GM23338 (cell line): ENCODE measurements at regions not wholly inside any gene's neighbourhood (a gene's known extent, or its start where the extent isn't known, plus 50 kb on each side); places are given as distances from the start of the nearest gene placed in this dataset.

Source experiments
- ATAC-seq: fragments of 200-7000 bp; cut with Tn5 transposase; 3 replicates; pipeline ENCODE4 v1.9.1; 2020
- DNase-seq: peaks from one replicate; pipeline ENCODE4 v3.0.0-alpha.2; 2015; ENCODE audit warnings: low spot score
- H2AFZ ChIP-seq: fragments of 200-600 bp; sonication (generic); 2 replicates; pipeline ENCODE4 v1.8.0; 2016; ENCODE audit warnings: antibody characterized with exemption, mild to moderate bottlenecking, moderate library complexity
- H3F3A ChIP-seq: fragments of 200-600 bp; sonication (generic); replicated peaks from 2 replicates; pipeline ENCODE4 v1.8.0; 2017; ENCODE audit warnings: antibody characterized with exemption, mixed run types, low read depth
- H3K27ac ChIP-seq: fragments of 200-600 bp; sonication (generic); 2 replicates; pipeline ENCODE4 v1.6.1; 2016; ENCODE audit warnings: low read depth
- H3K27me3 ChIP-seq: fragments of 200-600 bp; sonication (generic); 2 replicates; pipeline ENCODE4 v1.8.0; 2016; ENCODE audit warnings: mild to moderate bottlenecking, mixed run types, moderate library complexity; ENCODE audit not compliant: insufficient read depth
- H3K36me3 ChIP-seq: fragments of 200-600 bp; sonication (generic); 2 replicates; pipeline ENCODE4 v1.8.0; 2016; ENCODE audit warnings: mild to moderate bottlenecking; ENCODE audit not compliant: insufficient read depth
- H3K4me1 ChIP-seq: fragments of 200-600 bp; sonication (generic); 2 replicates; pipeline ENCODE4 v1.8.0; 2016; ENCODE audit warnings: mild to moderate bottlenecking, moderate library complexity; ENCODE audit not compliant: insufficient read depth
- H3K4me2 ChIP-seq: fragments of 200-600 bp; sonication (generic); 2 replicates; pipeline ENCODE4 v1.7.1; 2017; ENCODE audit warnings: mixed run types
- H3K4me3 ChIP-seq: fragments of 200-600 bp; sonication (generic); 2 replicates; pipeline ENCODE4 v1.6.1; 2016; ENCODE audit warnings: mixed run types
- H3K79me2 ChIP-seq: fragments of 200-600 bp; sonication (generic); replicated peaks from 2 replicates; pipeline ENCODE4 v1.8.0; 2017; ENCODE audit warnings: mild to moderate bottlenecking; ENCODE audit not compliant: insufficient read depth
- H3K9me2 ChIP-seq: fragments of 200-600 bp; sonication (generic); 2 replicates; pipeline ENCODE4 v1.8.0; 2017; ENCODE audit not compliant: insufficient read depth
- H4K20me1 ChIP-seq: fragments of 200-600 bp; sonication (generic); replicated peaks from 2 replicates; pipeline ENCODE4 v1.8.0; 2017; ENCODE audit warnings: mild to moderate bottlenecking; ENCODE audit not compliant: insufficient read depth
- H3K27ac Mint-ChIP-seq: 2 replicates; pipeline ENCODE4 v1.8.0; 2020; ENCODE audit warnings: inconsistent platforms, mild to moderate bottlenecking, moderate library complexity, mixed read lengths
- H3K27me3 Mint-ChIP-seq: 3 replicates; pipeline ENCODE4 v1.8.0; 2022; ENCODE audit warnings: low read depth, mild to moderate bottlenecking, moderate library complexity, mixed read lengths, inconsistent platforms; ENCODE audit not compliant: insufficient read depth, poor library complexity
- H3K36me3 Mint-ChIP-seq: 3 replicates; pipeline ENCODE4 v1.8.0; 2021; ENCODE audit warnings: low read depth, mild to moderate bottlenecking, inconsistent platforms, moderate library complexity, mixed read lengths
- H3K4me1 Mint-ChIP-seq: 3 replicates; pipeline ENCODE4 v1.8.0; 2020; ENCODE audit warnings: mild to moderate bottlenecking, inconsistent platforms, mixed read lengths
- H3K4me3 Mint-ChIP-seq: 3 replicates; pipeline ENCODE4 v1.8.0; 2021; ENCODE audit warnings: moderate library complexity, mild to moderate bottlenecking, inconsistent platforms, mixed read lengths
- H3K9me3 Mint-ChIP-seq: 3 replicates; pipeline ENCODE4 v1.8.0; 2020; ENCODE audit warnings: moderate library complexity, mild to moderate bottlenecking, inconsistent platforms, mixed read lengths
- CREB1 ChIP-seq: fragments of 250-450 bp; sonication (Bioruptor Pico); IDR thresholded peaks from 2 replicates; pipeline ENCODE4 v1.5.0; 2020; ENCODE audit warnings: low read depth, mild to moderate bottlenecking, moderate library complexity
- EZH2 ChIP-seq: fragments of 200-600 bp; sonication (generic); IDR thresholded peaks from one replicate; pipeline ENCODE4 v1.8.0; 2017; ENCODE audit warnings: antibody characterized with exemption, mild to moderate bottlenecking, low read depth; ENCODE audit not compliant: unreplicated experiment
- EZH2phosphoT487 ChIP-seq: fragments of 200-600 bp; sonication (generic); IDR thresholded peaks from one replicate; pipeline ENCODE4 v1.8.1; 2018; ENCODE audit warnings: antibody characterized with exemption; ENCODE audit not compliant: unreplicated experiment
- JUNB ChIP-seq: IDR thresholded peaks from one replicate; pipeline ENCODE4 v1.6.1; 2016; ENCODE audit warnings: antibody characterized with exemption; ENCODE audit not compliant: unreplicated experiment
- NANOG ChIP-seq: IDR thresholded peaks from 2 replicates; pipeline ENCODE4 v1.6.1; 2016; ENCODE audit warnings: antibody characterized with exemption, borderline replicate concordance
- POLR2AphosphoS5 ChIP-seq: IDR thresholded peaks from 2 replicates; pipeline ENCODE4 v1.6.1; 2016; ENCODE audit warnings: antibody characterized with exemption, low read depth
- STAT1 ChIP-seq: IDR thresholded peaks from one replicate; pipeline ENCODE4 v1.6.1; 2016; ENCODE audit warnings: antibody characterized with exemption; ENCODE audit not compliant: unreplicated experiment
- ZNF114 ChIP-seq: fragments of 250-450 bp; sonication (Bioruptor Pico); IDR thresholded peaks from 2 replicates; pipeline ENCODE4 v1.5.0; 2020; ENCODE audit warnings: mild to moderate bottlenecking, moderate library complexity
- ZNF331 ChIP-seq: fragments of 250-450 bp; sonication (Bioruptor Pico); IDR thresholded peaks from 2 replicates; pipeline ENCODE4 v1.5.0; 2020; ENCODE audit warnings: low read depth, mild to moderate bottlenecking, moderate library complexity
- TF ChIP-seq, protein P1 (sequence below): fragments of 250-450 bp; sonication (Bioruptor Pico); IDR thresholded peaks from 2 replicates; pipeline ENCODE4 v1.5.0; 2020; ENCODE audit warnings: mild to moderate bottlenecking, moderate library complexity
- TF ChIP-seq, protein P2 (sequence below): IDR thresholded peaks from one replicate; pipeline ENCODE4 v1.6.1; 2018; ENCODE audit warnings: antibody characterized with exemption; ENCODE audit not compliant: unreplicated experiment
- TF ChIP-seq, protein P3 (sequence below): IDR thresholded peaks from 2 replicates; pipeline ENCODE4 v1.6.1; 2016; ENCODE audit warnings: antibody characterized with exemption
- TF ChIP-seq, protein P4 (sequence below), 2 experiments: fragments of 200-600 bp in 1 of 2; sonication (generic) in 1 of 2; conservative IDR thresholded peaks; 2 replicates each; pipeline versions ENCODE4 v1.5.1 to v1.6.1; 2016 to 2017; ENCODE audit warnings: antibody characterized with exemption in 2 of 2, low read depth in 2 of 2, mild to moderate bottlenecking in 2 of 2, moderate library complexity in 1 of 2

DNA sequence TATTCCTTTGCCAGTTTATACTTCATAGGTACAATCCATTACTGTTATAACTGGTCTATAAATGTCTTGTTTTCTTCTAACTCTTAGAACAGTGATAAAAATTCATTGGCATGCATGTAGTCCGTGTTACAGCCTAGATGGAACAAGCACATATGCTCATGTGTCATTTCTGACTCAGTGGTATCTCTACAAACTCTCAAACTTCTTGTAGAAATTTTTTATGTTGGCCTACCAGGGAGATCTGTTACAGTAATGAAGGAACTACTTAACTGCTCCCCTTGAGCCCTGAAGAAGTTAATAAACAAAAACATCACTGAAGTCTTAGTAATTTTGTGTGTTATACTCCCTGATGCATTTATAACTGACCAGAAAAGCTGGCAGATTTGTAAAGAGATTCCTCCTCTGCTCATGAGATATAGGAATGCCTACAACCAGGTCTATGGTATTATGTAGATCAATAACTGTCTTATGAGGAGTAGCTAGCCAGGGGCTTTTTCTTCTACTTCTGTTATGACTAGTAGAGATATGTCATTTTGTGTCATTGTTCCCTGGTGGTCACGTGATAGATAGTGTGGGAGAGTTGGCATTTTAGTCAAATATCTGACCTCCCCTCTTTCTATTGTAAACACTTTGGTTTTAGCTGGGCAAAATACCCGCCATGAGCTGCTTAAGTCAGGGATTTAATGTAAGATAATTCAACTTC is 53.7 kb upstream of the FAAH2 start:
- H3K27me3 ChIP-seq, result no peaks in the 10 kb centered on the region
- H3K27ac ChIP-seq, result no peak overlapping the region
- peaks cover 11% of the 10 kb centered on the region for H3K4me1 Mint-ChIP-seq
- no peaks in the 10 kb centered on the region for H4K20me1 ChIP-seq
- H3K4me2 ChIP-seq, result no peak overlapping the region
- H3K9me3 Mint-ChIP-seq, result no peaks in the 10 kb centered on the region
- no peaks in the 10 kb centered on the region for H3F3A ChIP-seq
- H3K4me3 Mint-ChIP-seq, result no peak overlapping the region
- H3K36me3 Mint-ChIP-seq, result no peaks in the 10 kb centered on the region
- no peaks in the 10 kb centered on the region for H3K9me2 ChIP-seq
- H2AFZ ChIP-seq, result no peak overlapping the region
- H3K27me3 Mint-ChIP-seq, result no peaks in the 10 kb centered on the region
- ATAC-seq, result no peak
- H3K36me3 ChIP-seq, result no peaks in the 10 kb centered on the region
- no peak overlapping the region for H3K27ac Mint-ChIP-seq
- H3K79me2 ChIP-seq, result no peaks in the 10 kb centered on the region
- no peak for TF ChIP-seq NANOG
- TF ChIP-seq ZNF114 (CRISPR knock-in tag), result no peak
- no peak for TF ChIP-seq STAT1
- TF ChIP-seq JUNB, result no peak
- TF ChIP-seq ZNF331 (CRISPR knock-in tag), result no peak
- TF ChIP-seq CREB1 (CRISPR knock-in tag), result no peak
- no peak for TF ChIP-seq EZH2phosphoT487
- TF ChIP-seq, protein P1, sequence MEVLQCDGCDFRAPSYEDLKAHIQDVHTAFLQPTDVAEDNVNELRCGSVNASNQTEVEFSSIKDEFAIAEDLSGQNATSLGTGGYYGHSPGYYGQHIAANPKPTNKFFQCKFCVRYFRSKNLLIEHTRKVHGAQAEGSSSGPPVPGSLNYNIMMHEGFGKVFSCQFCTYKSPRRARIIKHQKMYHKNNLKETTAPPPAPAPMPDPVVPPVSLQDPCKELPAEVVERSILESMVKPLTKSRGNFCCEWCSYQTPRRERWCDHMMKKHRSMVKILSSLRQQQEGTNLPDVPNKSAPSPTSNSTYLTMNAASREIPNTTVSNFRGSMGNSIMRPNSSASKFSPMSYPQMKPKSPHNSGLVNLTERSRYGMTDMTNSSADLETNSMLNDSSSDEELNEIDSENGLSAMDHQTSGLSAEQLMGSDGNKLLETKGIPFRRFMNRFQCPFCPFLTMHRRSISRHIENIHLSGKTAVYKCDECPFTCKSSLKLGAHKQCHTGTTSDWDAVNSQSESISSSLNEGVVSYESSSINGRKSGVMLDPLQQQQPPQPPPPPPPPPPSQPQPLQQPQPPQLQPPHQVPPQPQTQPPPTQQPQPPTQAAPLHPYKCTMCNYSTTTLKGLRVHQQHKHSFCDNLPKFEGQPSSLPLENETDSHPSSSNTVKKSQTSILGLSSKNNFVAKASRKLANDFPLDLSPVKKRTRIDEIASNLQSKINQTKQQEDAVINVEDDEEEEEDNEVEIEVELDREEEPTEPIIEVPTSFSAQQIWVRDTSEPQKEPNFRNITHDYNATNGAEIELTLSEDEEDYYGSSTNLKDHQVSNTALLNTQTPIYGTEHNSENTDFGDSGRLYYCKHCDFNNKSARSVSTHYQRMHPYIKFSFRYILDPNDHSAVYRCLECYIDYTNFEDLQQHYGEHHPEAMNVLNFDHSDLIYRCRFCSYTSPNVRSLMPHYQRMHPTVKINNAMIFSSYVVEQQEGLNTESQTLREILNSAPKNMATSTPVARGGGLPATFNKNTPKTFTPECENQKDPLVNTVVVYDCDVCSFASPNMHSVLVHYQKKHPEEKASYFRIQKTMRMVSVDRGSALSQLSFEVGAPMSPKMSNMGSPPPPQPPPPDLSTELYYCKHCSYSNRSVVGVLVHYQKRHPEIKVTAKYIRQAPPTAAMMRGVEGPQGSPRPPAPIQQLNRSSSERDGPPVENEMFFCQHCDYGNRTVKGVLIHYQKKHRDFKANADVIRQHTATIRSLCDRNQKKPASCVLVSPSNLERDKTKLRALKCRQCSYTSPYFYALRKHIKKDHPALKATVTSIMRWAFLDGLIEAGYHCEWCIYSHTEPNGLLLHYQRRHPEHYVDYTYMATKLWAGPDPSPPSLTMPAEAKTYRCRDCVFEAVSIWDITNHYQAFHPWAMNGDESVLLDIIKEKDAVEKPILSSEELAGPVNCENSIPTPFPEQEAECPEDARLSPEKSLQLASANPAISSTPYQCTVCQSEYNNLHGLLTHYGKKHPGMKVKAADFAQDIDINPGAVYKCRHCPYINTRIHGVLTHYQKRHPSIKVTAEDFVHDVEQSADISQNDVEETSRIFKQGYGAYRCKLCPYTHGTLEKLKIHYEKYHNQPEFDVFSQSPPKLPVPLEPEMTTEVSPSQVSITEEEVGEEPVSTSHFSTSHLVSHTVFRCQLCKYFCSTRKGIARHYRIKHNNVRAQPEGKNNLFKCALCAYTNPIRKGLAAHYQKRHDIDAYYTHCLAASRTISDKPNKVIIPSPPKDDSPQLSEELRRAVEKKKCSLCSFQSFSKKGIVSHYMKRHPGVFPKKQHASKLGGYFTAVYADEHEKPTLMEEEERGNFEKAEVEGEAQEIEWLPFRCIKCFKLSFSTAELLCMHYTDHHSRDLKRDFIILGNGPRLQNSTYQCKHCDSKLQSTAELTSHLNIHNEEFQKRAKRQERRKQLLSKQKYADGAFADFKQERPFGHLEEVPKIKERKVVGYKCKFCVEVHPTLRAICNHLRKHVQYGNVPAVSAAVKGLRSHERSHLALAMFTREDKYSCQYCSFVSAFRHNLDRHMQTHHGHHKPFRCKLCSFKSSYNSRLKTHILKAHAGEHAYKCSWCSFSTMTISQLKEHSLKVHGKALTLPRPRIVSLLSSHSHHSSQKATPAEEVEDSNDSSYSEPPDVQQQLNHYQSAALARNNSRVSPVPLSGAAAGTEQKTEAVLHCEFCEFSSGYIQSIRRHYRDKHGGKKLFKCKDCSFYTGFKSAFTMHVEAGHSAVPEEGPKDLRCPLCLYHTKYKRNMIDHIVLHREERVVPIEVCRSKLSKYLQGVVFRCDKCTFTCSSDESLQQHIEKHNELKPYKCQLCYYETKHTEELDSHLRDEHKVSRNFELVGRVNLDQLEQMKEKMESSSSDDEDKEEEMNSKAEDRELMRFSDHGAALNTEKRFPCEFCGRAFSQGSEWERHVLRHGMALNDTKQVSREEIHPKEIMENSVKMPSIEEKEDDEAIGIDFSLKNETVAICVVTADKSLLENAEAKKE (CRISPR knock-in tag), result no peak
- no peak for TF ChIP-seq EZH2
- no peak for TF ChIP-seq POLR2AphosphoS5
- TF ChIP-seq, protein P2, sequence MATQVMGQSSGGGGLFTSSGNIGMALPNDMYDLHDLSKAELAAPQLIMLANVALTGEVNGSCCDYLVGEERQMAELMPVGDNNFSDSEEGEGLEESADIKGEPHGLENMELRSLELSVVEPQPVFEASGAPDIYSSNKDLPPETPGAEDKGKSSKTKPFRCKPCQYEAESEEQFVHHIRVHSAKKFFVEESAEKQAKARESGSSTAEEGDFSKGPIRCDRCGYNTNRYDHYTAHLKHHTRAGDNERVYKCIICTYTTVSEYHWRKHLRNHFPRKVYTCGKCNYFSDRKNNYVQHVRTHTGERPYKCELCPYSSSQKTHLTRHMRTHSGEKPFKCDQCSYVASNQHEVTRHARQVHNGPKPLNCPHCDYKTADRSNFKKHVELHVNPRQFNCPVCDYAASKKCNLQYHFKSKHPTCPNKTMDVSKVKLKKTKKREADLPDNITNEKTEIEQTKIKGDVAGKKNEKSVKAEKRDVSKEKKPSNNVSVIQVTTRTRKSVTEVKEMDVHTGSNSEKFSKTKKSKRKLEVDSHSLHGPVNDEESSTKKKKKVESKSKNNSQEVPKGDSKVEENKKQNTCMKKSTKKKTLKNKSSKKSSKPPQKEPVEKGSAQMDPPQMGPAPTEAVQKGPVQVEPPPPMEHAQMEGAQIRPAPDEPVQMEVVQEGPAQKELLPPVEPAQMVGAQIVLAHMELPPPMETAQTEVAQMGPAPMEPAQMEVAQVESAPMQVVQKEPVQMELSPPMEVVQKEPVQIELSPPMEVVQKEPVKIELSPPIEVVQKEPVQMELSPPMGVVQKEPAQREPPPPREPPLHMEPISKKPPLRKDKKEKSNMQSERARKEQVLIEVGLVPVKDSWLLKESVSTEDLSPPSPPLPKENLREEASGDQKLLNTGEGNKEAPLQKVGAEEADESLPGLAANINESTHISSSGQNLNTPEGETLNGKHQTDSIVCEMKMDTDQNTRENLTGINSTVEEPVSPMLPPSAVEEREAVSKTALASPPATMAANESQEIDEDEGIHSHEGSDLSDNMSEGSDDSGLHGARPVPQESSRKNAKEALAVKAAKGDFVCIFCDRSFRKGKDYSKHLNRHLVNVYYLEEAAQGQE, result no peak
- TF ChIP-seq, protein P3, sequence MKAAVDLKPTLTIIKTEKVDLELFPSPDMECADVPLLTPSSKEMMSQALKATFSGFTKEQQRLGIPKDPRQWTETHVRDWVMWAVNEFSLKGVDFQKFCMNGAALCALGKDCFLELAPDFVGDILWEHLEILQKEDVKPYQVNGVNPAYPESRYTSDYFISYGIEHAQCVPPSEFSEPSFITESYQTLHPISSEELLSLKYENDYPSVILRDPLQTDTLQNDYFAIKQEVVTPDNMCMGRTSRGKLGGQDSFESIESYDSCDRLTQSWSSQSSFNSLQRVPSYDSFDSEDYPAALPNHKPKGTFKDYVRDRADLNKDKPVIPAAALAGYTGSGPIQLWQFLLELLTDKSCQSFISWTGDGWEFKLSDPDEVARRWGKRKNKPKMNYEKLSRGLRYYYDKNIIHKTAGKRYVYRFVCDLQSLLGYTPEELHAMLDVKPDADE, result no peak
- TF ChIP-seq, protein P4, sequence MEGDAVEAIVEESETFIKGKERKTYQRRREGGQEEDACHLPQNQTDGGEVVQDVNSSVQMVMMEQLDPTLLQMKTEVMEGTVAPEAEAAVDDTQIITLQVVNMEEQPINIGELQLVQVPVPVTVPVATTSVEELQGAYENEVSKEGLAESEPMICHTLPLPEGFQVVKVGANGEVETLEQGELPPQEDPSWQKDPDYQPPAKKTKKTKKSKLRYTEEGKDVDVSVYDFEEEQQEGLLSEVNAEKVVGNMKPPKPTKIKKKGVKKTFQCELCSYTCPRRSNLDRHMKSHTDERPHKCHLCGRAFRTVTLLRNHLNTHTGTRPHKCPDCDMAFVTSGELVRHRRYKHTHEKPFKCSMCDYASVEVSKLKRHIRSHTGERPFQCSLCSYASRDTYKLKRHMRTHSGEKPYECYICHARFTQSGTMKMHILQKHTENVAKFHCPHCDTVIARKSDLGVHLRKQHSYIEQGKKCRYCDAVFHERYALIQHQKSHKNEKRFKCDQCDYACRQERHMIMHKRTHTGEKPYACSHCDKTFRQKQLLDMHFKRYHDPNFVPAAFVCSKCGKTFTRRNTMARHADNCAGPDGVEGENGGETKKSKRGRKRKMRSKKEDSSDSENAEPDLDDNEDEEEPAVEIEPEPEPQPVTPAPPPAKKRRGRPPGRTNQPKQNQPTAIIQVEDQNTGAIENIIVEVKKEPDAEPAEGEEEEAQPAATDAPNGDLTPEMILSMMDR (conservative IDR thresholded peaks at IDR 0.05; ENCODE audit: low read depth in 2 of 2), result no peak
- H3K4me3 ChIP-seq, result no peak overlapping the region
- DNase-seq, result no peak
- no peaks in the 10 kb centered on the region for H3K4me1 ChIP-seq
